ENCODE measurements at regions not wholly inside any gene's neighbourhood (a gene's known extent, or its start where the extent isn't known, plus 50 kb on each side); places are given as distances from the start of the nearest gene placed in this dataset.

- ChIA-PET POLR2A (no interaction called here), CTCF (no interaction called here), RAD21 (ENCODE audit: low non-redundant PET in 1 of 2, low total read pairs in 2 of 2, uncharacterized antibody in 2 of 2, unreplicated experiment in 2 of 2) (no interaction called here)
- no TSS peak for BruUV-seq (replicated peaks)
- intact Hi-C loops (cut with micrococcal nuclease): no loop called here
- ATAC-seq (no peak), DNase-seq (ENCODE audit: low read depth, low spot score) (no peak)
- no peaks in the 10 kb centered on the region for H4K20me1 ChIP-seq (ENCODE audit: insufficient read depth)
- no peaks in the 10 kb centered on the region for H3K9me2 ChIP-seq (ENCODE audit: insufficient read depth)
- H3K9me3 ChIP-seq (ENCODE audit: control insufficient read depth in 1 of 2, insufficient read depth in 1 of 2, low read depth in 1 of 2, low read length in 2 of 2): no peaks in the 10 kb centered on the region
- no peak overlapping the region for H3K4me2 ChIP-seq (ENCODE audit: low read length)
- H3K4me3 ChIP-seq (replicated peaks in 1 of 2; ENCODE audit: low read depth in 1 of 2, low read length in 2 of 2): no peak overlapping the region
- H3K27ac ChIP-seq (ENCODE audit: low read depth, low read length): no peak overlapping the region
- H3K4me1 ChIP-seq (ENCODE audit: control insufficient read depth in 1 of 2, insufficient read depth in 2 of 2, low read length in 2 of 2): peaks cover 14 to 25% of the 10 kb centered on the region in 2 experiments
- no peak overlapping the region for H2AFZ ChIP-seq (ENCODE audit: low read depth, low read length, poor library complexity, severe bottlenecking)
- H3K9ac ChIP-seq (ENCODE audit: low read length): no peak overlapping the region
- no peaks in the 10 kb centered on the region for H3K79me2 ChIP-seq (ENCODE audit: insufficient read depth, low read length)
- H3K36me3 ChIP-seq (ENCODE audit: control insufficient read depth in 1 of 2, insufficient read depth in 2 of 2, low read length in 2 of 2): no peaks in the 10 kb centered on the region
- no peaks in the 10 kb centered on the region for H3K27me3 ChIP-seq (ENCODE audit: insufficient read depth, low read length)
- TF ChIP-seq POLR2A (IDR thresholded peaks at IDR 0.05; ENCODE audit: borderline replicate concordance, extremely low read depth, insufficient read depth, insufficient read length): no peak
- no peak for TF ChIP-seq RAD21 (IDR thresholded peaks at IDR 0.05; ENCODE audit: low read depth)
- TF ChIP-seq FOSL1 (IDR thresholded peaks at IDR 0.05; ENCODE audit: low read depth): no peak
- no peak for TF ChIP-seq EZH2phosphoT487 (IDR thresholded peaks at IDR 0.05; ENCODE audit: borderline replicate concordance)
Measured at GRCh38 chr14:100451264-100451663, 128.1 kb downstream of the SLC25A47 start.

- no peaks in the 10 kb centered on the region for H3K79me2 ChIP-seq (ENCODE audit: insufficient read depth, low read length)
- no peaks in the 10 kb centered on the region for H3K9me2 ChIP-seq (ENCODE audit: insufficient read depth)
- no peaks in the 10 kb centered on the region for H3K4me1 ChIP-seq (ENCODE audit: control insufficient read depth in 1 of 2, insufficient read depth in 2 of 2, low read length in 2 of 2)
- ChIA-PET RAD21 (ENCODE audit: low non-redundant PET in 1 of 2, low total read pairs in 2 of 2, uncharacterized antibody in 2 of 2, unreplicated experiment in 2 of 2) (no interaction called here), CTCF (no interaction called here), POLR2A (no interaction called here)
- ATAC-seq (no peak), DNase-seq (ENCODE audit: low read depth, low spot score) (no peak)
- no peak overlapping the region for H2AFZ ChIP-seq (ENCODE audit: low read depth, low read length, poor library complexity, severe bottlenecking)
- no peaks in the 10 kb centered on the region for H3K9me3 ChIP-seq (ENCODE audit: control insufficient read depth in 1 of 2, insufficient read depth in 1 of 2, low read depth in 1 of 2, low read length in 2 of 2)
- H3K27me3 ChIP-seq (ENCODE audit: insufficient read depth, low read length): no peaks in the 10 kb centered on the region
- TF ChIP-seq EZH2 (IDR thresholded peaks at IDR 0.05) (no peak), EGR1 (IDR thresholded peaks at IDR 0.05; ENCODE audit: low read depth) (no peak), ATF3 (IDR thresholded peaks at IDR 0.05) (no peak), ELF1 (IDR thresholded peaks at IDR 0.05; ENCODE audit: borderline replicate concordance, low read depth) (no peak), YY1 (IDR thresholded peaks at IDR 0.05; ENCODE audit: extremely low read depth, insufficient replicate concordance, low read depth, low read length) (no peak), MAX (IDR thresholded peaks at IDR 0.05) (no peak), EZH2phosphoT487 (IDR thresholded peaks at IDR 0.05; ENCODE audit: borderline replicate concordance) (no peak), ZBTB33 (IDR thresholded peaks at IDR 0.05; ENCODE audit: extremely low read depth, insufficient replicate concordance, low read length) (no peak)
- H4K20me1 ChIP-seq (ENCODE audit: insufficient read depth): no peaks in the 10 kb centered on the region
- H3K27ac ChIP-seq (ENCODE audit: low read depth, low read length): no peak overlapping the region
- intact Hi-C loops (cut with micrococcal nuclease): no loop called here
- no TSS peak for BruUV-seq (replicated peaks)
- H3K4me2 ChIP-seq (ENCODE audit: low read length): no peak overlapping the region
- H3K9ac ChIP-seq (ENCODE audit: low read length): no peak overlapping the region
- no peak overlapping the region for H3K4me3 ChIP-seq (replicated peaks in 1 of 2; ENCODE audit: low read depth in 1 of 2, low read length in 2 of 2)
- H3K36me3 ChIP-seq (ENCODE audit: control insufficient read depth in 1 of 2, insufficient read depth in 2 of 2, low read length in 2 of 2): no peaks in the 10 kb centered on the region
Measured at GRCh38 chr14:100453930-100454329, 130.8 kb downstream of the SLC25A47 start.

Measured in HCT116 (cell line).